NCI-H1092 (cell line): ENCODE measurements at regions not wholly inside any gene's neighbourhood (a gene's known extent, or its start where the extent isn't known, plus 50 kb on each side); places are given as distances from the start of the nearest gene placed in this dataset.

Experiments used
- DNase-seq: peaks from one replicate; lab custom pipeline; 2025; lab: John Stamatoyannopoulos, UW

DNA sequence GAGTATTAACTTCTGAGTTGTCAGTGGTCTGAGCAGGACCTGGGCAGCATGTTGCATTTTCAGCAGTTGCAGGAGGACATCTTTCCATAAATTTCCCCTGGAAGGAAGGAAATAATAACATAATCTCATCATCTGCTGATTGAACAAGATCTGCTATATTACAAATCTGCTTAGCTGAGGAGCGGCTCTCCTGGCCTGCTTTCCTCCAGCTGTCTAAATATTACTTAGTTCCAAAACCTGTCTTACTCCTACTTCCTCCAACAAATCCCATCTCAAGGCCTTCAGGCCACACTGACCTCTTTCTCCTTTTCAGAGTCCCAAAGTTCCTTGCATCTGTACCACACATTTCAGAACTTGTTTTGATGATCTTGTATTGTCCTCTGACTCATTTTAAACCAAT, 364.4 kb upstream of the MCTP2 start:
- no peak for DNase-seq

DNA sequence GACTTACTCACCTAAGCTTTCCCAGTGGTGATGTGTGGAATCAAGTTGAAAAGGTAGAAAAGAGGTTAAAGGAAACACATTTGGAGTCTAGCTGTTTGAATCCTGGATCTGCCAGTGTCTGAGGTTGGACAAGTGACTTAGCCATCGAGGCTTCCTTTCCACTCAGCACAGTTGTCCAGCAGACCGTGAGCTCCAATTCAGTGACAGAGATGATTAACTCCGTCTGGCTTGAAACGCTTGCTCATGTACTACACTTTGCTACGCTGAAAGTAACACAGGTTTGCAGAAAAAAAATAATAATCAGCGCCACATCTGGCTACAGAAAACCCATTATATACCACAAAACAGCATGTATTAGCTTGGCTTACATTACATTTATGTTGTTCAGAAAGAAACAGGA, 364.9 kb upstream of the MCTP2 start:
- no peak for DNase-seq

DNA sequence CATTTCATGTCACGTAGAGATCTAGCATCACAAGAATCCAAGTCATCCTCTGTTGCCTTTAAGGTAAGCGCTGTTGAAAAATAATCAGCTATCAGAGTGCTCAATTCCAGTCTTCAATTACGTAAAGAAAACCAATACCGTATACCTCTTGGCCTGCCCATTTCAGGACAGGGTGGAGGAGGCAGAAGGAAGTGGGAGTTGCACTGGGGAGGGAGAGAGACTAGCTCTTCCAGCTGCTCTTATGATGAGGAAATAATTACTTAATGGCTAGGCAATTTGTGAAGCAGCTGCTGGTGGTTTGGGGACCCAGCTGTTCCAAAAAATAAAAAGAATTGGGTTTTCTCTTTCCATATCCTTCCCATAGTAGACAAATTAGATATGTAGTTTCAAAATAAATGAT, 365.8 kb upstream of the MCTP2 start:
- no peak for DNase-seq

DNA sequence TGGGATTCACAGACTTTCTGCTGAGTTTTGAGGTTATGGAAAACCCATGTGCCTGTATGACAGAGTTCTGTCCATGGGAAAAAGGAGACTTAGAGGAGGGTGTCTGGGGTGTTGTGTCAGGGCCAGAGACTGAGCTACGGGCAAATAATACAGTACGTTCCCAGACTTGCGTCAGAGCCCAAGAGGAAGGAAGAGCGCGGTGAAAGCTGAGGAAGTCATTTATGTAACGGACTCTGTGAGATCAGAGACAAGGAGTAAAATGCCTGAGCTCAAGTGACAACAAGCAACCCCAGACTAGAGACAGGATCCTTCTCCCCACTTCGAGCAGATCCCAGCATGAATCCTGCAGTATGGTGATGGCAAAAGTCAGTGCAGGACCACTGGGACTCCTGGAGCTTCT, 368.6 kb upstream of the MCTP2 start:
- no peak for DNase-seq

DNA sequence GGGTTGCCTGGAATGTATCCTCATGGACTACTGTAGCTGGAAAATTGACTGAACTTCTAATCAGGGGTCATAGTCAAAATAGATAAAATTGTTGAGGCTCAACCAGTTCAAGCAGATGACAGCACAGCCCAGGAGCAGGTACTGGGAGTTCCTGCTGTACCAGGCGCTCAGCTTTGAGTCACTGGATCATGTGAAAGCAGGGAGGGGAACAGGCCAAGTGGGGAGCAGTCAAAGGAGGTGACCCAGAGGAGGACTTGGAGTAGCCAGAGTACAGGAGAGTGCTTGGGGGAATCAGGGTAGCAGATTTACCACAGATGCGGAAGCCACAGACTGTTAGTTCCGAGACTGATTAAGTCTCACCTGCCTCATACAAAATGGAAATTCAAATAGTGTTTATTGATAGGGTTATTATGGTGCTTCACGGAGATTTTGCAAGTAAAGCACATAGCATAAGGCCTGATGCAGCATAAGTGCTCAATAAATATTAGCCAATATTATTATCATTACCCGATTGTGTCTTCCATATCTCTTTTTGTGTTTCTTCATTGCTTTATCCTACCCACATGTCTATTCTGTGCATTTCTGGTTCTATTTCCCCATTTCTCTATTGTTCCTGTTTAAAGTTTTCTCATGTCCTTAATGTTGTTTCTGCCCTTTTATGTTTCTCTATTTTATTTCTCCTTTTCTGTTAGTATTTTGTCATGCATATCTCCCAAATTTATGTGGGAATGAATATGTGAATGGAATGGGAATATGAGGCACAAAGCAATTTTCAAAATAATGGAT, 369.2 kb upstream of the MCTP2 start:
- no peak for DNase-seq

DNA sequence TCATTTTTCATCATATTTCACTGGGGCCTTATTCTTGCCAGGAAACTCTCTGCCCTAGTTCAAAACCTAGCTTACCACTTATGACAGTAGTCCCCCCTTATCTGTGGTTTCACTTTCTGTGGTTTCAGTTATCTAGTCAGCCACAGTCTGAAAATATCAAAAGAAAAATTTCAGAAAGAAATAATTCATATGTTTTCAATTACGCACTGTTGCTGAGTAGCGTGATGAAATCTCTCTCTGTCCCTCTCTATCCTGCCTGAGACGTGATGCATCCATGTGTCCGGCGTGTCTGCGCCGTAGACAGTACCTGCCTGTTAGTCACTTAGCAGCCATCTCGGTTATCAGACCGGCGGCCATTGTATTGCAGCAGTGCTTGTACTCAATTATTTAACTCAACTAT, 369.9 kb upstream of the MCTP2 start:
- DNase-seq, result no peak

DNA sequence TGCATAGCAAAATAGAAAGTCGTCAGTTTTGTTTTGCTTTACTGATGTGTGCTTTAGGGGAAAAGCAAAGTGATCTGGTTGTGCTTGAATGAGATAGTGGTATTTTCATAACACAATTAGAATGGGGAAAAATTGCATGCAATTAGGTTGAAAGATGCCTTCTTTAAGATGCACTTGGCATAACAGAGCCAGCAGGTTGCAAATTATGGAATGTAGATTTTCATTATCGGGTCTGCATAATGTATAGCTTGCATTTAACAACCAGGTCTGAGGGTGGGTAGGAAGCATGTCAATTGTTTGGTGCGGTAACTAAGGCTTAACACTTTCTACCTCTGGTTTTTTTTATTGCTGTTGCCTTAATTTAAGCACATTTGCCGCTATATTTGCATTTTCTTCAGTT, 370.7 kb upstream of the MCTP2 start:
- no peak for DNase-seq

DNA sequence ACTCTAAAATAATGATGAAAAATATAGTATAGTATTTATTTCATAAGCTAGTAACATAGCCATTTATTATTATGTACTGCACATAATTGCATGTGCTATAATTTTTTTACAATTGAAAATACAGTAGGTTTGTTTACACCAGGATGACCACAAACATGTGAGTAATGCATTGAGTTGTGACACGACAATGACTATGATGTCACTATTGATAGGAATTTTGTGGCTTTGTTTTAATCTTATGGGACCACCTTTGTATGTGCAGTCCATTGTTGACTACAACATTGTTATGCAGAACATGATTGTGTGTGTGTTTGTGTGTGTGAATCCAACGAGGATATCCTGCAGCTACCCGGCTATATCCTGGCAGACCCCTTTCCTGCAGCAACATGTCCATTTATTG, 372.2 kb upstream of the MCTP2 start:
- DNase-seq, result no peak

DNA sequence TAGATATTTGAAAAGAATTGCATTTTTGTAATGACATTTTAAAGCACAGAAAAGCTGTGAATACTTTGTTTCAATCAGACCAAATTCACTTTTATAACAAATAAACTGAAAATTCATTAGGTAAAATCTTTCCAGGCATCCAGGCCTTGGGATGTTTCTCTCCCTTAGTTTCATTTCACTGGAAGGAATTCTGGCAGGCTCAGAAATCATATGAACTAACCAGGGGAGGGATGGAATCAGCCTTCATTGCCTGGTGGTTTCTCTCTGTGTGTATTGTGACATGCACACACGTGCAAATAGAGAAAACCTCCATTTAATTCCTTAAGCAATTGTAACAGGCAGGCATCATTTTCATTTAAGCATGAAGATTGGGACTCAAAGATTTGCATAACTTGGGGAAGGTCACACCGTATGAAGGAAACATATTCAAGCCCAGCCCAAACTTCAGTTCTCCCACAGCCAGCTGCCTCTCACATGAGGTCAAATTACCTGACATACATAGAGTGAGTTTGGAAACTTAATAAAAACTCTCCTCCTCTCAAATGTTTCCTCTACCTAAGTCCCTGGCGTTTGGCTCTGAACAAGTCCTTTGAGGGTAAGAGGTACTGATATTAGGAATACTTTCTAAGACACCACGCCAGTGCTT, 376.1 kb upstream of the MCTP2 start:
- DNase-seq, result no peak

DNA sequence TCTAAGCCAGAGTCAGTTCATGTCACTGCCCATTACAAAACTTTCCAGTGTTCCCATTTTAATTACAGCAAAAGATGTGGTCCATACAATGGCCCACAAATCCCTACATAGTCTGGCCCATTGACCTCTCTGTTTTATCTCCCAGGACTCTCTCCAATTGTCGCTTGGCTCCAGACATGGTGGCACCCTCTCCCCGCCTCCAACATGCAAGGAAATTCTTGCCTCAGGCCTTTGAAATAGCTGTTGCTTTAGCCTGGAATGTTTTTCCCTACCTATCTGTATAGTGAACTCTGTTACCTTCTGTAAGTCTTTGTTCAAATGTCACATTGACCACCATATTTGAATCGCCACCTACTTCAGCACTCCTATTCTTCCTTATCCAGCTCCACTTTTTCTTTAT, 377.3 kb upstream of the MCTP2 start:
- DNase-seq, result no peak

DNA sequence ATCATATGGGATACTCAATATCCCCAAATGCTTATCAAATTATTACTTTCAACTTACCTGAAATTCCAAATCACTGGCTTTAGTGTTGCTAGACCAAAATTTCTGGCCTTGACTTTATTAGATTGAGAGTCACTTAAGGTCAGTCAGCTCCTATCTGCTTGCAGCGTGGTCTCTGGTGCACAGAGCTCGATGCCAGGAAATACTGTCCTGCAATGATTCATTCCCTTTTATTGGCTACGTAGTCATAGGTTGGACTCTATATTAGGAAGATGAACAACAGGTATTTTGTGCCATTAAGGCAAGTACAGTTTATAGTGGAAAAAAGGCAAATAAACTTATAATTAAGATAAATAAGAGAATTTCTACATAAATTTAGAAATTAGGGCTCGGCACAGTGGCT, 378.6 kb upstream of the MCTP2 start:
- DNase-seq, result no peak

DNA sequence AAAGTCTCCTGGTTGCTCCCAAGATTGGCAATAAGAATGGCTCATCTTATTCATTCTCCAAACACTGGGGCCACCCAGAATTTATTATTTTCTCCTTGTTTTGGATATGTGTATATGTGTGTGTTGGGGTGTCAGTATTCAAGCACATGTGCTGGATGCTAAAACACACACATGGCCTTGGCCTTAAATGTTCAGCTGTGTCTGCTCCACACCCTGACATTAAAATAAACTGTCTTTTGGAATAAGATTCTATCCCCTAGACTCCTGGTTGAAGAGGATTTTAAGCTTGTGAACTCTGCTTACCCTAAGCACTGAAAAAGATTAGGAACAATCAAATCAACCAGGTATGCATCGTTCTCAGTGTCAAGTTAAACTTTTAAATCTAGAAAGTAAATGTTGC, 382.9 kb upstream of the MCTP2 start:
- no peak for DNase-seq

DNA sequence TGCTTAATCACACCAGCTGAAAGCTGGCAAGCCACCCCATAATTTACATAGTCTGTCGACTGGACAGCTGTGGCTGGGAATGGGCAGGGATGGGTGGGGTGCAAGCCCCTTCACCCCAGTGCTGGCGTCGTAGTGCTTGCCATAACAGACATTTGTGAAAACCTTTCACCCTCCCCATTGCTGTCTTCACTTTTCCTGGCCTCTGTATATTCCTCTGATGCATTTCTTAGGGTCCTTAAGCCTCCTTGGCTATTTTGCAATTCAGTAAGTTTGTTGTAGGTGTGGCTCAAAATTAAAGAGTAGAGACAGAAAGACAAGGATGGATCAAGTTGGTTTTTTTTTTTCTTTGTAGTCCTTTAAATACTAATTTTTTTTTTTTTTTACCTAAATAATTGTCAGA, 383.3 kb upstream of the MCTP2 start:
- DNase-seq, result no peak

DNA sequence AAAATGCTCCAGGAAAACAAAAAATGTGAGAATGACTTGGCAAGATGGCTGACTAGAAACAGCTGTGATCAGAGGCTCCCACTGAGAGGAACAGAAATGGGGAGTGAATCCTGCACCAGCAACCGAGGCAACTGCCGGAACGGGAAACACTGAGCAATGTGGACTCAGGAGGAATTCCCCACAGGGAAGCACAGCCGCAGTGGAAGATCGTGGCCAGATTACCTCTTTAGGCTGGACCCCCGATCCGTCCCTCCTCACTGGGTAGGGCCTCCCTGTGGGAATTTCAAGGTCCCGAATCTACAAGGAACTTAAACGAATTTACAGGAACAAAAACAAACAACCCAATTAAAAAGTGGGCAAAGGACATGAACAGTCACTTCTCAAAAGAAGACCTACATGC, 385.2 kb upstream of the MCTP2 start:
- DNase-seq, result no peak

DNA sequence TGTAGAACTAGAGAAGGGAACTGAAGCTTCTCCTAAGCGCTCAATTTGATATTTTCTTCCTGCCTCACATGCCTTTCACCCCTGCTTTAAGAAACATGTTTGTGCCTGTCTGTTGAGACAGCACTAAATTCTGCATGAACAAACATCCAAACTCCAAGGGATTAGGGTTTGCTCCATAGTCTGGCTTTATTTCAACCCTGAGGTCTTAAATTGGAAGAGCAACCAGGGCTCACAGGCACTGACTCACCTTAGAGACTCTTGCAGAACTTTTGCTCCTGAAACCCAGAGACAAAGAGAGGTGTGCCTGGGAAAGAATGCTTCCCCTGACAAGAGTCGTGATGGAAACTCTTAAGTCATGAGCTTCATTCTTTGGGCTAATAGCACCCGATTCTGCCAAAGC, 393.9 kb upstream of the MCTP2 start:
- no peak for DNase-seq

DNA sequence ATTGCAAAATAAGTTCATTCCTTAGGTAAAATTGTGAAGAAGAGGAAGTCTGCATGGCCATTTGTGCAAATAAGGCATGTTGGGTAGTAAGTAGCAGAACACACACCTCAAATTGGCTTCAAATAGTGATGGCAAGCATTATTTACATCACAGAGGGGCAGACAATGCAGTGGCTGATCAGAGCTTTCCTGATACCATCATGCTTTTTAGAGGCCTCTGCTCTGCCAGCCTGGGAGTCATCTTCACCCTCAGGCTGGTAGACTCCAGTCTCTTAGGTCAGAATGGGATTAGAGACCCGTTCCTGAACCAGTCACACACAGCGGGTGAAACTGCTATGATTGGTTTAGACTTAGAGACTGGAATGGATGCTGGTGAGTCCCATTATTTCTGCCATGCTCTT, 396.0 kb upstream of the MCTP2 start:
- DNase-seq, result no peak

DNA sequence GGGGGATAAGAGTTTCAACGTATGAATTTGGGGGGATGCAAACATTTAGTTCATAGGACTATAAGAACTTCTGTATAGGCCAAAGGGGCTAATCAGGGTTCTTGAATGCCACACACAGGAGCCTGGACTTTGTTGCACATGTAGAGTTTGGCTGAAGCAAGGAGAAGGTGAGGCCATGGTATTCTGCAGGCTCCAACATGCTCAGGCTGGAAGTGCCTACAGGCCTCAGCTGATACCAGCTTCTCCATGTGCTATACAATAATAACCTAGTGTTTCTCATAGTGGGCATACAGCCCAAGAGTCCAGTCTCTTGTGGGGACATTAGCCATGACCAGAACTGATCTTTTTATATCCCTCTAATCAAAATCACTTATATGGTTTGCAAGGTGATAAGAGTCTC, 399.7 kb upstream of the MCTP2 start:
- DNase-seq, result no peak

DNA sequence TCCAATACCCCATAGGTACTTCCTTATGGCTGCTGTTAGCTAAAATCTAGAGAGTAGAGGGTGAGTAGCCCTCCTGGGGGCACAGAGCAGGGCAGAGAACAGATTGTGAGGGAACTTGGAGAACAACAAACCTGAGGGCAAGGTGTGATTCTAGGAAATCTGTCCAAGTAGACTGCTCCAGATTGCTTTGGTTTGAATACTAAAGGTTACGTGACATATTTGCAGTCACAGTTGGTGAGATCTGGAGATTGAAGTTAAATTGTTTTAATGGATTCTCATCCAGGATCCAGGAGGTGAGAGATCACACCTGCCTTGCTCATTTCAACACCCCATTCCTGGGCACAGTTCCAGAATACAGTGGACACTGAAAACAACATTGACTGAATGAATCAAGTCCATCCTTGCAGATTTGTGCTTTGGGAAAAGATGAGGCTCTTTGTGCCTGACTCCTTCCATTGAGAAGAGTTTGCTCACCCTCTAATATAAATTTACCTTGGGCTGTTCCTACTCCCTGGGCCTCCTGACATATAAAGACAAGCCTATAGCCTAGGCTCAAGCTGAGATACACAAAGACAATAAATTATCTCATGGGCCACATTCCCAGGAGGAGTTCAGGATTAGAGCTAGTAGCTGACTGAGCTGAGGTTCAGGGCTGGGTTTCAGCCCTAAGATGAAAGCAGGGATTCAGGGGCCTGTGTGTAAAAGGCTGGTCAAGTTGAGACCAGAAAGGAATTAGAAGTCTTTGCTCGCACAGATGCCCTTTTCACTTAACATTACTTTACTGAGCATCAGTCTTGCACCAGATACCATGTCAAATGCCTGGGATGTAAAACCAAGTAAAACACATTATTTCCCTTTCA, 400.9 kb upstream of the MCTP2 start:
- no peak for DNase-seq

DNA sequence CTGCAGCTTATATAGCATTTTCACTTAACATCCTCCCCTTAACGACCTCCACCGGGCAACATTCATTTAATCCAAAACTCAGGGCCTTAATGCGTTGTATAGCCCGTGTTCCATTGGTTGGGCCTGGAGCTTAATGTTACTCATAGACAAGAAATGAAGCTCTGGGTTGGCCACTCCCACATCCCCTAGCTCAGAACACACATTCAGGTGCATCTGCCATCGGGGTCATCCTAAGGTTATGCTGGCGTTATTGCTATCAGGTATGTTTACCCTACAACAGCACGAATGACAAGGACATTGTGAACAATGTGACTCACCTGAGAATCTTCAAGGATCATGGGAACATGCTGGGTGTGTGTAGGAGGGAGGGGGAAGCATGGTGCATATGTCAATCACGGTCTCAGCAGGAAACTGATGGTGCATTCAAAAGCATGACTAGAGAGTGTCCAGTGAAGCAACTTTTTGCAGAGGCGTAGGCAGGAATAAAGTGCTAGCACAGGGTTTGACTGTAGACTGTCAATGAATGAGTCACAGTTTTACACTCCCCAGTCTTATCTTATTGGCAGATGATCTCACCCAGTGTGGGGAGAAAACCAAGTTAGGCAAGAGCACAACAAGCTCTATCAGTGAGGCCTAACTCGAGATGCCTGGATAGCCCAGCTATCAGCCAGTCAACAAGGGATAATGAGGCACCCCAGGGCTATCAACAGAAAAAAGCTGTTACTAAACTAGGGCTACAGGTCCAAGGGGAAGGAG, 402.1 kb upstream of the MCTP2 start:
- DNase-seq, result no peak

DNA sequence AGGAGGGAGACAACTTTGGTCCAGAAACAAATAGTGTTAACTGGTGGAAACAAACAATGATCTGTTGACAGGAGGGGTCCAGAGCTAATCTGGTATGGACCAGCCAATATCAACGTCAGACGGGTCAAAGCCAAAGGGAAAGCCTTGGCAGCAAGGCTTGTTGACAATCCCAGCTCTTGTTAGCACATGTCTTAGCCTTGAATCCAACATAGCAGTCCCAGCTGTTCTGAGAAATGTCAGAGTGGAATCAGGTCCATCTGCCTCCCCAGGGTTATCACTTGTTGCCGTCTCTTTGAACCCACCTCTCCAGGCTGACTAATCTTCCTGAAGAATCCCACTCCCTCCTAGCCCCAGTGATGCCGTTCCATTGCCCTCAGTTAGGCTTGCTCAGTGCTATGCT, 404.6 kb upstream of the MCTP2 start:
- no peak for DNase-seq

DNA sequence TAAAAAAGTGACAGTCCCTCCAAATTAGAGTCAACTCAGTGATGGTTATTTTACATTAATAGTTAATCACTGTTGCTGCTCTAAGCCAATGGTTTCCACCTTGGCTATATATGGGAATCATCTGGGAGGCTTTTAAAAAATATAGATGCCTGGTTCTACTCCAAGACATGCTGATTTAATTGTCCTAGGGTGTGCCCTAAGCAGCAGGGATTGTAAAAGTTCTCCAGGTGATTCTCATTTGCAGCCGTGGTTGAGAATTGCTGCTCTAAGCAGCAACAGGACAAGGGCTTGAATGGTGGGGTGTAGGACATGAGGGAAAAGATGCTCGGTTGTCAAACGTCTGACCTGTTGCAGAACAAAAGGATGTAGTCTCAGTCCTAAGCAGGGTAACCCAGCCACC, 405.1 kb upstream of the MCTP2 start:
- DNase-seq, result no peak

DNA sequence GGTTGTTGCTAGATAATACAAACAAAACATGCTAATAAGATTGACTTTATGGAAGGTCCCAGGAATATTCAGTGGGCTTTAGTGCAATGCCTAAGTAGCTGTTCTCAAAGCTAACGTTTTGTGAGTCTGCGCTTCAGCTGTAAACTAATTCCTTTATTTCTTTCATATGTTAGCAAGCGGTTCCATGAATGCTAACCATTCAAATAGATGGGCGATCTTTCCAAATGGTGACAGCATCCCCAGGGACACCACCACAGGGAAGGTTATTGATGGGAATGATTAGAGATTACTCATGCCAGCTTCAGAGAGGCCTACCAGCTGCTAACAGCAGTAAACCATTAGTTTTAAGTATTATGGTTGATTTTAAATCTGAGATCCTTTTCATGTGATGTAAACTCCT, 405.7 kb upstream of the MCTP2 start:
- DNase-seq, result no peak
